Peyer's patch (tissue), 4 donors: ENCODE measurements at regions not wholly inside any gene's neighbourhood (a gene's known extent, or its start where the extent isn't known, plus 50 kb on each side); places are given as distances from the start of the nearest gene placed in this dataset.
"Not testable (repeated sequence)": the region's sequence is repeated elsewhere in the genome, so short reads cannot be mapped to it uniquely, and the experiment has no call there.

Experiments used
- CTCF ChIP-seq, 6 experiments: fragments of 450-650 bp in 4 of 6; fragments of 200-600 bp in 2 of 6; sonication (generic) in 1 of 6; IDR thresholded peaks; one replicate each; pipeline ENCODE4 v1.5.1; 2017 to 2019; ENCODE audit warnings: antibody characterized with exemption in 6 of 6, mild to moderate bottlenecking in 3 of 6, moderate library complexity in 1 of 6
- POLR2A ChIP-seq, 2 donors: fragments of 450-650 bp; IDR thresholded peaks; one replicate each; pipeline ENCODE4 v1.5.1; 2017; ENCODE audit warnings: antibody characterized with exemption in 2 of 2, mild to moderate bottlenecking in 2 of 2, moderate library complexity in 2 of 2

GRCh38 chr11:37246092-37246491, 648.1 kb upstream of the RAG2 start:
- TF ChIP-seq CTCF, POLR2A (IDR thresholded peaks at IDR 0.05): not testable (repeated sequence)
